ENCODE measurements at regions not wholly inside any gene's neighbourhood (a gene's known extent, or its start where the extent isn't known, plus 50 kb on each side); places are given as distances from the start of the nearest gene placed in this dataset.
A peak's percentile ranks its signal among the peaks of the same experiment; 100 is the strongest.
"Not testable (repeated sequence)": the region's sequence is repeated elsewhere in the genome, so short reads cannot be mapped to it uniquely, and the experiment has no call there.

DNA sequence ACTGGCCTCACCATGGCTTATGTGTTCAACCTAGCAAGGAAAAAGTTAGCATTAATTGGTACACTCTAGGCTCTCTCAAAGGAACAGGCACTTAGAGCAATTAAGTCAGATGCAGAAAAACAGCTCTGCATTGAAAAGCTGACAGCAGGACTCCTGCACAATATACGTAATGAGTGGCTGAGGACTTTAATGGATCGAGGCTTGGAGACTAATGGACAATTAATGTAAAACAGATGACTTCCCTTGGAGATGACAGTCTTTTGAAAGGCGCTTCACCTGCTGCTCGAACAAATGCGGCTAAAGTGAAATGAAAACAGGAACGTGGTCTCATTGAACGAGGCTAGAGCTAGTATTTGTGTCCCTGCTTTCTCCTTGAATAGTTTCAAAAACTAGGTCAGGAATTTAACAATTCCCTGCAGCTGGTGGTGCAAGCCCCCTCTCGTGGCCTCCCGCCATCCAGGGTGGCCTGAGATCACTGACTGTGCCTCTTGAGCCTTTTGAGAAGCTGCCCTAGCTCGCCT lies 137.1 kb downstream of the ELOVL4 start:
- no peak for DNase-seq (ENCODE audit: low read depth in 2 of 2)

DNA sequence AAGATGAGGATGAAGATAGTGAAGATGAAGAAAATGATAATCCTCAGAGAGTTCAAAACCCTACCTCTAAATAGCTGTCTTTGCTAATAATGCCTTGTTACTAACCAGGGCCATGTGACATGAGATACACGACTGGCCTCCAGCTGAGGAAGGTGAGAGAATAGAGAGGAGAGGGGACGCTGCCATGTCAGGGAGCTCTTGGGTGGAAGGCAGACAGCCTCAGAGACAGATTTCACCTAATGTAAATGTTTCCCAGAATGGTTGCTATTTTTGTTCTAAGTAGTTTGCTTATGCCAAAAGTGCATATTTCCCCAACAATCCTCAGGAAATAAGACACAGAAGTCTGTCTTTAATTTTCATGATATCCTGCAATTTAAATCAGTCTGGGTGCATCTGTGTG lies 138.4 kb downstream of the ELOVL4 start:
- DNase-seq (ENCODE audit: low read depth in 2 of 2) = no peak

DNA sequence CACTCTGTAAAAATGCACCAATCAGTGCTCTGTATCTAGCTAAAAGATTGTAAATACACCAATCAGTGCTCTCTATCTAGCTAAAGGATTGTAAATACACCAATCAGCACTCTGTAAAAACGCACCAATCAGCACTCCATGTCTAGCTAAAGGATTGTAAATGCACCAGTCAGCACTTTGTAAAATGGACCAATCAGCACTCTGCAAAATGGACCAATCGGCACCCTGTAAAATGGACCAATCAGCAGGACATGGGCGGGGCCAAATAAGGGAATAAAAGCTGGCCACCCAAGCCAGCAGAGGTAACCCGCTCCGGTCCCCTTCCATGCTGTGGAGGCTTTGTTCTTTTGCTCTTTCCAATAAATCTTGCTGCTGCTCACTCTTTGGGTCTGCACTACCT lies 140.7 kb downstream of the ELOVL4 start:
- DNase-seq (ENCODE audit: low read depth in 2 of 2) = not testable (repeated sequence)

DNA sequence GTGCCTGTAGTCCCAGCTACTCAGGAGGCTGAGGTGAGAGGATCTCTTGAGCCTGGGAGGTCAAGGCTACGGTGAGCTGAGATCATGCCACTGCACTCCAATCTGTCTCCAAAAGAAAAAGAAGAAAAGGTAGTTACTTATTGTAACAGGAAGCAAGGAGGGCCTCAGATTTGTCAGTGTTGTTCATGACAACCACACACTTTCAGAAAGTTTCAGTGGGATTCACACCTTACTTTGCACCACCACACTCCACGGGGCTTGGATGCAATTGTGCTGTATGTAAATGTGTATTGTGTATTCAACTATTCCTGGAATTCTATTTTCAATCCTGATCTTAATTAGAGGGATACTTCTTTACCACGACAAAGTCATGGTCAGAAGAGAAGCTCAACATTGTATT lies 142.6 kb downstream of the ELOVL4 start:
- DNase-seq (ENCODE audit: low read depth in 2 of 2) = no peak

DNA sequence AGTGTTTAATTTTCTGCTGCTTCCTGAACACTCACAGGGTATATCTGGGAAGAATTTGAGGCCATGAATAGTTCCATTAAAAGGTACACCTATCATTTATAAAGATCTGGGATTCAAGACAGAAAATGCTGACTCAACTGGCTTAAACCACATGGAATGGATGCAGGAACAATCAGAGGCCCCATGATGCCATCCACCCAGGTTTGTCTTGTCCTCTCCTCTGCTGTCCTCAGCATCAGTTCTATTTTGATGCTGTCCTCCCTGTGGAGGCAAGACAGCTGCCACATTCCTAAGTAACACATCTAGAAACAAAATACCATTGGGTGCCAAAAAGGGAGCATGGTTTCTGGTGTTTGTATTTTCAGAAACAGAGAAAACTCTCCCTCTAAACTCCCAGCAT lies 143.4 kb downstream of the ELOVL4 start:
- no peak for DNase-seq (ENCODE audit: low read depth in 2 of 2)

DNA sequence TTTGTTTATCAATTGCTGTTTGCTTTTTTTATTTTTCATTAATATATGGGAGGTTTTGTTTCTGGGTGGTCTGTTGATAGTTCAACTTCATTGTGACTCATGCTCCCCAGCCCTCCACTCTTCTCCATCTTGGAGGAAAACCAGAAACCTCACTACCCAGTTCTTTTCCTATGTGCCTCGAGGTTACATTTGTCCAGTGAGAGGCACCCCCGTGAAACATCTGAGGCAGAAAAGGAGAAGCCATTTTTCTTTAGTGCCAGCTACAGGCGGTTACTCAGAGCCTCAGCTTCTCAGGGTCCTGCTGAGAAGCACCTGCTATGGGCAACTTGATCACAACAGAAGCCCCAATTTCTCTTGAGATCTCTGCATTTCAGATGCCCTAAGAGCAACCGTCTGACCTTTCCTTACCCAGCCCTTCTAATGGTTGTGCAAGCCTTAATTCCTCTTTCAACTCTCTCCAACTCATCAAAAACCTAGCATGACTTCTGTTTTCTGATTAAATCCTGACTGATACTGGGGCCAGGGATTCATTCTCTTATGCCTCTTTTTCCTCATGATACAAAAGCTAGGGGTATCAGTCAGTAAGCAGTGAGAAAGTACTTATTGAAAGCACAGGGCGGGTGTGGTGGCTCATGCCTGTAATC lies 144.6 kb downstream of the ELOVL4 start:
- DNase-seq (ENCODE audit: low read depth in 2 of 2) = no peak

DNA sequence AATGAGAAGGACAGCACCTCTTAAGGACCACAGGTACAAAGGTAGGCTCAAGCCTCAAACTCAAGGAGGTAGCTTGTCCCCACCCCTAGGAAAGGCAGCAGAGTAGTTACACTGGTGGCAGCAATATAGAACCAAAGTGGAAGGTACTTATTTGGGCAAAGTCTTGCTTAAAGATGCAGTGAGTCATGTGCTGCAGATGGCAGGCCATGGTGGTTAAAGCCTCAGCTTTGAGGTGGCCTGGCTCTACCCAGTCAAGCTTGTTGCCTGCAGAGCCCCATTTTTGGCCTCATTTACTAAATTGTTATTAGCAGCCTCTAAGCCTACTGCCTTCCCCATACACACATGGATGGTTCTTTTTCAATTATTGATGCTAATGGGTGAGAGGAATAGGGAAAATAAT lies 146.0 kb downstream of the ELOVL4 start:
- DNase-seq (ENCODE audit: low read depth in 2 of 2) = no peak

DNA sequence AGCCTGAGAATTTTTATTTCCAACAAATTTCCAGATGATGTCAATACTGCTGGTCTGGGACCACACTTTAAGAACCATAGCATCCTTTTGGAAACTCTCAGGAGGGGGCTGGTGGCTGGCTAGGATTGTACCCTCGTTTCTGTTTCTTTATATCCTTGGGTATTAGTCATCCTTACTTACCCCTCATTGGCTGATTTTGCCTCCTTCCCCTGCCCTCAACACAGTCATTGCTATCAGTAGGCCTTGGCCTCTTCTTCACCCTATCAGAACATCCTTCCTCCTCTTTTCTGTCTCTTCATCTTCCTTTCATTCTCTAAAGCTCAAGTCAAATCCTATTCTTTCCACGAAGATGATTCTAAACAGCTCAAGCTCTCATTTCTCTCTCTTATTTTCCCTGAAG lies 148.5 kb downstream of the ELOVL4 start:
- no peak for DNase-seq (ENCODE audit: low read depth in 2 of 2)

DNA sequence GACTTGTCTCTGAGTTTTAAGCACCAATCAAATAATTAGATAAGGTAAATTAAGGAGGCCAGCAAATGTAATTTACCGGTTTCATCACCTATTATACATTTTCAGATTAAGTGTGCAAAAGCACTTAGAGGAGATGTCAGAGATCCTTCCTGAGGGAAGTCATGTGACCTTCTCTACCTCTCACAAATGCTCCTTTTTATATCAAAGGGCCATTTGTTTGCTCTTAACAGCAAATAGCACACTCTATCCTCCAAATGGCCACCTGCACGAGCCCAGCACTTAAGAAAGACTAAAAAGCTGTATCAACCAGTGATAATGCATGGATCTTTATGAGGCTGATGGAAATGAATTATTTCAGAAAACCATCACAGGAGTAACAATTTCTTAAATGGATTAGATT lies 149.4 kb downstream of the ELOVL4 start:
- DNase-seq (ENCODE audit: low read depth in 2 of 2) = no peak

DNA sequence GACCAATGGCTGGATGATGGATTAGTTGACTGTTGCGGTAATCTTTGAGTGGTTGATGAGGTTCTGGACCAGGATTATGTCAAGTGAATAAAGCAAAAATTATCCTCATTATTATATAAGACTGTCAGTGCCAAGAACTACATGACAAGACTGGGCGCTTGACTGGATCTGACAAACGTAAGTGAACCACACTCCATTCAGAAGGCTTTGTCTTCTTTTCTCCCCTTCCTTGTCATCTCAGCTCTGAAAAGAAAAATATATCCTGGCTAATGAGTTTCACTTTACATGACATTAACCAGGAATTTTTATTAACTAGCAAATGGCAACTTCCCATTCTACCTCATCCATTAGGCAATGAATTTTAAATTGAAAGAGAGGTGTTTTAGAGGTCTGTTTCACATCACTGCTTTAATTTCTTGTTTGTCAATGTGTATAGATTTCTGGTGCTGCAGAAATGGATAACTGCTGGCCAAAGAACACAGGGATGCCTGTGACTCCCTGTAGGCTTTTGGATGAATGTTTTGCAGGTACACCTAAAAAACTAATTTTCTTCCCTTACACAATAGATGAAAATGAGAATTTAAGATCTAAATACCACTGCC lies 150.1 kb downstream of the ELOVL4 start:
- DNase-seq (ENCODE audit: low read depth in 2 of 2) = no peak

DNA sequence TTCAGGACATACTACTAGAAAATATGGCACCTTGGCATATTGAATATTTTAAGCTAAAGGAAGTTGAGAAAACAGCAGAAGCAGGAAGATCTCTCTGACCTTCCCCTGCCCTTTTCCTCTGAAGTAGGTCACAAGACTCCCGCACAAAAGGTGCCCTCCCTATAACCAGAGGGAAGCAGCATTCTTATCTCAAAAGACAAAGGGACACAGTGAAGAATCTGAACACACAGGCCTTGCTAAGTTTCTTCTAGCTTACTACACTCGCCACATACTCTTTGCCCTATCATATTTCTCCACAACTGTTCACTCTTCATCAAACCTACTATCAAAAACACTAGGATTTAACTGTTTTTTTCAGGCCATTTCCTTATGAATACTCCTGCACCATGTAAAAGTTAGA lies 151.2 kb downstream of the ELOVL4 start:
- DNase-seq (ENCODE audit: low read depth in 2 of 2) = no peak

DNA sequence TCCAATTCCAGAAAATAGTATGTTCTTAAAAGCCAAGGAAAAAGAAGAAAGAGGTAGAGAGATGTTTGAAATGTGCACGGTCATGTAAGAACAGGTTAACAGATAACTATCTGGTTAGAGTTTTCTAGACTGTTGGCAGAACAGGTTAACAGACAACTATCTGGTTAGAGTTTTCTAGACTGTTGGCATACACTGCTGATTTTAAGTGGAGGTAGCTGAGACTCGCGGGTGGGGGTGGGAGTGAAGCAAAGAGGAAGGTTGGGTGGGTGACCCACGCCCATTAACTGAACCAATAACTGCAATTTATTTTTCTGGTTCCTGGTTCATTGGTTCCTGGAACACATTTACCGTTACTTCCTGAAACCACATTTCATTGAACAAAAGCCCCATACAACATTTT lies 157.5 kb downstream of the ELOVL4 start:
- DNase-seq (ENCODE audit: low read depth in 2 of 2) = no peak

DNA sequence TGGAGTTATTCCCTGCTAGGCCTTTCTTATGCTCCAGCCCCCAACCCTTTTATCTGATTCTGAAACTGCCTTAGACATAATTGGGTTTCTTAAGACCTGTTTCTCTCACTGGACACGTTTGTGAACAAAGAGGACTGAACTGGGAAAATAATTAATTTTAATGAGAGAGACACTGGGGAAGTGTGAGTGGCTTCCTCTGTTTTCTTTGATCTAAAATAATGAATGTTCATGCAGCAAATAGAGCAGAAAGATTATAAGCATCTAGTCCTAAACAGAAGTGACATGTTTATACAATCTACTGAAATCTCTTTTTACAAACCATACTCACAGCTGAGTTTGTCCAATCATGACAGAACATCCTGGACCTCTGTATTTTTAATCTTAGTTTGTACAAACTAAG lies 157.6 kb downstream of the SH3BGRL2 start:
- DNase-seq (ENCODE audit: low read depth in 2 of 2) = no peak

DNA sequence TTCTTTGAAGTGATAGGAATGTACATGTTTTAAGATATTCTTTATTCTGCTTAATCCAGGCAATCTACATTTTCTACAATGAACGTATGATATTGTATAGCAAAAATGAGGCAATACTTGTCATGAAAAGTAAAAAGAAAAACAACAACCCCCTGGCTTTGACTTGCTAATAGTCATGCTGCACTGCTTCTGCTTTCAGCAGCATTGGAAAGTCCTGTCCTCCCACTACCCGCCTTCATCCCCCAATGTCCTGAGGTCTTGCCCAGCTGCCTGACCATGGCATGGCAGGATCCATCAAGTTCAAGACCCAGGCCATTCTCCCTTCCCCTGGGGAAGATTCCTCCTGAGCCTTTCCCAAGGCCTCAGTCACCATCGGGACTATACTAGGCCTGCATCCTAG lies 156.5 kb downstream of the SH3BGRL2 start:
- DNase-seq (ENCODE audit: low read depth in 2 of 2) = no peak

DNA sequence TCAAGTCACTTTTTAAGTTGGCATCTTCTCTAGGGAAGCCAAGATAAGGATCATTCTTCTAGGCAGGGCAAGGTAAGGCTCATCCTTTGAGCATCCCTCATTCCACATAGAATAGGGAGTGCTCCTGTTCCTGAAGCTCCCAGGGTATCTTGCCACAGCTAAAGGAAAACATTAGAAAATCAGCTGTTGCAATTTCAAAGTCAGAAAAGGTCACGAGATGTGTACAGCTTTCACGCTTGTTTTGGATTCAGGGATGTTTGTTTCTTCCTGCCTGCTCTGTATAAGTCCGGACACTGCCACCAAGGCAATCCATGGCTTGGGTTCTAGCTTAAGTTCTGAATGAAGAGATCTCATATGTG lies 153.2 kb downstream of the SH3BGRL2 start:
- DNase-seq (ENCODE audit: low read depth in 2 of 2) = no peak

DNA sequence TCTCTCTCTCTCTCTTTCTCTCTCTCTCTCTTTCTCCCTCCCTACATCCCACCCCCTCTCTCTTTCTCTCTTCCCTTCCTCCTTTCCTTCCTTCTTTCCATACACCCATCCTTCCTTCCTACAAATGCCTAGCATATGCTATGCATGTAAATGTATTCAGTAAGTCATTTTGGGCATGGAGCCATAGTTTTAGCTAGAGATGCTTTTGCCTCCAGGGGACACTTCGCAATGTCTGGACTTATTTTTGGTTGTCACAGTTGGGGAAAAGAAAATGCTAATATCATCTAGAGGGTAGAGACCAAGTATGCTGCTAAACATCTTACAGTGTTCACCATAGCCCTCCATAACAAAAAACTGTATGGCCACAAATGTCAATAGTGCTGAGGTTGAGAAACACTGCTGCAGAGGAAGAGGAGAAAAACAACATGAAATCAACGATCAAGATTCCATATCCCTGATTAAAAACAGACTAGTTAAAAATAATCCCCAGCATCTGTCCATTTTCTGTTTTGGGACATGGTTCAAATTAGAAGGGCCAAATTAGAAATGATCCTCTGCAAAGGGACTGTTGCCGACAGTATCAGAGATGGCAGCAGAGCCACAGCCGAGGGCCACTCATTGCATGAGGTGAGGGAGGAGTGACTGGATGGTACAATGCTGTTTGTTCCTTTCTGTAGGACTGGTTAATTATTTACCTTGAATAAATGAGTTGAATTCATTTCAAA lies 152.7 kb downstream of the SH3BGRL2 start:
- no peak for DNase-seq (ENCODE audit: low read depth in 2 of 2)

DNA sequence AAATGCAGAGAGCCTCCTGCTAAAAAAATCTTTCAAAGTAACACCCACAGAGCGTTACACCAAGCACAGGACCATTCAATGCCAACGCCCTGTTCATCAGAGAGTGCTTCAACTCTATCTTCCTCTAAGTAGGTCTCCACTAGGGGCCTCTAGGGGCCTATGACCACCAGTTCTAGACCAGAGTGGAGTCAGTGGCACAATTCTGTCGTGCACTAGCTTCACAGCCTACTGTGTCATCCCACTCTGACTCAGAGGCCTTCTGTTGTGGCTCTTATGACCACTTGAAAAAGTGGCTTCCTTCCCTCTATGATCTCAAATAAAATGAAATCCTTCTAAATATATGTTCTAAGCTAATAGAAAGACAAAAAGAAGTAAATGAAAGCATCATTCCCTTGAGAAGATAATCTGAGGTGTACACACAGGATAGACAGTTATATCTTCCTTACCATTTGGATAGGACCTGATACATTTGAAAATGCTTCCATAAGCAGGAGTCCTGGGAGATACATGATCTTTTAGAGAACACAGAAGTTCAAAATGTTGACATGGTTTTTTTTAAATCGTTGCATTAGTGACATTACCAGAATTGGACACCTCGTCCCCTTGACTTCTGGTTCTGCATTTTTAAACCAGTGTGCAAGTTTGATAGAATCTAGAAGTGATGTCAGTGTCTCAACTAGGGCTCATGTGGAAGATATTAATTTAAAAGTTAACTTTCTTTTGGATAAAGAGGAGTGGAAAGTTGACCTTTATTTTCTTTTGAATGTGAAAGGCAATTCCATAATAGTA lies 151.9 kb downstream of the SH3BGRL2 start:
- DNase-seq (ENCODE audit: low read depth in 2 of 2) = no peak

DNA sequence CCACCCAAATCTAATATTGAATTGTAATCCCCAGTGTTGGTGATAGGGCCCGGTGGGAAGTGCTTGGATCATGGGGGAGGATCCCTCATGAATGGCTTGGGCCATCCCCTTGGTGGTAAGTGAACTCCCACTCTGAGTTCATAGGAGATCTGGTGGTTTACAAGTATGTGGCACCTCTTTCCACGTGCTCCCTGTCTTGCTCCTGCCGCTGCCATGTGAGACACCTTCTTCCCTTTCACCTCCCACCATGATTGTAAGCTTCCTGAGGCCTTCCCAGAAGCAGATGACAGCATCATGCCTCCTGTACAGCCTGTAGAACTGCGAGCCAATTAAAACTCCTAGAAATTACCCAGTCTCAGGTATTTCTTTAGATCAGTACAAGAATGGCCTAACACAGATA lies 150.8 kb downstream of the SH3BGRL2 start:
- no peak for DNase-seq (ENCODE audit: low read depth in 2 of 2)

DNA sequence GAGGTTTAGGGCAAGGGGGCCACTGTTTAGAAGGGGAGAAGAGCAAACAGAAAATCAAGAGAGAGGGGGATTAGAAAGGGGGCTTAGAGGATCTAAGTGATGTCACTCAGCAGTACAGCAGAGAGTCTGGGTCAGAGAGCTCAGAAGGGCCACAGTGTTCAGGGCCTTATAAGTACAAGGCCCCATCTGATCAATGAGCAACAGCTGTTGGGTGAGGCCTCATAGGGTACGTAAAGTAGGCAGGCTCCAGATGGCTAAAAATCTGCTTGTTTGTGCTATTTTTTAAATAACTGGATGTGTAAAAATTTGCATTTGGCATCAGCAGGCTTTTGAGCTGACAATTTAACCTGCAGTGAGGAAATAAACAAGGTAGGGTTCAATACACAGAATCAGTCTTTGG lies 149.8 kb downstream of the SH3BGRL2 start:
- DNase-seq (ENCODE audit: low read depth in 2 of 2) = no peak

DNA sequence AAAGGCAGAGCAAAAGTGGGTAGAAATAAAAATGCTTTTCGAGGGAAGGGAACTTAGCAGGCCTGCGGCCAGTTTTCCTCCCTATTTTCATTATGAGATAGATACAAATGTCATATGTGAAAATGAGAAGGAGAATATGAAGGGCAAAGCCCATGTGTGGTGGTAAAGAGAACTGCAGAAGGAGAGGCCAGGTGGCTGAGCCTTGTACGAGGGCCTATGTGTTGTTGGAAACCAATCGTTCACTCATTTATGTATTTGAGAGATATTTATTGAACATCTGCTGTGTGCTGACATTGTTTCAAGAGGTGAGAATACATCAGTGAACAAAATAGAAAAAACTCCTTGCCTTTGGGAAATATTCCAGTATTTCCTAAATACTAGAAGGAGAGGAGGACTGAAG lies 147.7 kb downstream of the SH3BGRL2 start:
- no peak for DNase-seq (ENCODE audit: low read depth in 2 of 2)

DNA sequence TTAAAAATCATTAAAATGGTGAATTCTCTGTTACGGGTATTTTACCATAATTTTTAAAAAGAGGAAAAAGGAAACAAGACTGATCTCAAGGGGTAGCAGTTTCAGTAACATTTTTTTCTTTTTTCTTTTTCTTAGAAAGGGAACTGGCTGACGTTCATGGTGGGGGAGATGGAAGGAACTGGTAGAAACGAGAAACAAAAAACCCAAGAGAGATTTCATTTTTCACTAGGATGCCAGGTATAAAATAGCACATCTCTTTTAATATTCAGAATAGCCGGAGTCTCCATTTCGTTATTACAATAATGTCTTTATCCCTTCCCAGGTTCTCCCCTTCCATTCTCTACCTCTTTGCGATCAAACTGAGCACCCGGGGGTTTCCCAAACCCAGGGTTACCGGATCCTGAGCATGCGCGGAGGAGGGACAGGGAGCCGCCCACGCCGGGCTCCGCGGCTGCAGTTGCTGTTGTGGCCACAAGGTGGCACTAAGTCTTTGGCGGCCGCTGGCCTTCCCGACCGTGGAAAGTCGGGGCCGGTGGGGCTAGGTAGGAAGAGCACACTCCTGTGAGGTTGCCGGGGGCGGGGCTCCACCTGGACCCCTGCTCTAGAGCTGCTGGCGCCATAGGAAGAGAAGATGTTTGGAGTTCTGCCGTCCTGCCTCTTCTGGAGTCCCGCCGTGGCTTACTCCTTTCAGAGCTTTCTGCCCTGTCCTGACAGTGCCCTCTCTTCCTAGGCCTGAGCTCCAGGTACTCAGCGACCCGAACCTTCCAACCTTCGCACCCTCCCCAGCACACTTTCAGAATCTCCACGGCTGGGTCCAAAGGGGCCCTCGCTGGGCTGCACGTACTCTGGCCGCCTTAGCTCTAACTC lies 146.8 kb downstream of the SH3BGRL2 start:
- peak; percentile 89 to 90 for DNase-seq (ENCODE audit: low read depth in 2 of 2)
